GM23338 (cell line): ENCODE measurements at regions not wholly inside any gene's neighbourhood (a gene's known extent, or its start where the extent isn't known, plus 50 kb on each side); places are given as distances from the start of the nearest gene placed in this dataset.

Source experiments
- ATAC-seq: fragments of 200-7000 bp; cut with Tn5 transposase; 3 replicates; pipeline ENCODE4 v1.9.1; 2020
- DNase-seq: peaks from one replicate; pipeline ENCODE4 v3.0.0-alpha.2; 2015; ENCODE audit warnings: low spot score
- H2AFZ ChIP-seq: fragments of 200-600 bp; sonication (generic); 2 replicates; pipeline ENCODE4 v1.8.0; 2016; ENCODE audit warnings: antibody characterized with exemption, mild to moderate bottlenecking, moderate library complexity
- H3F3A ChIP-seq: fragments of 200-600 bp; sonication (generic); replicated peaks from 2 replicates; pipeline ENCODE4 v1.8.0; 2017; ENCODE audit warnings: antibody characterized with exemption, mixed run types, low read depth
- H3K27ac ChIP-seq: fragments of 200-600 bp; sonication (generic); 2 replicates; pipeline ENCODE4 v1.6.1; 2016; ENCODE audit warnings: low read depth
- H3K27me3 ChIP-seq: fragments of 200-600 bp; sonication (generic); 2 replicates; pipeline ENCODE4 v1.8.0; 2016; ENCODE audit warnings: mild to moderate bottlenecking, mixed run types, moderate library complexity; ENCODE audit not compliant: insufficient read depth
- H3K36me3 ChIP-seq: fragments of 200-600 bp; sonication (generic); 2 replicates; pipeline ENCODE4 v1.8.0; 2016; ENCODE audit warnings: mild to moderate bottlenecking; ENCODE audit not compliant: insufficient read depth
- H3K4me1 ChIP-seq: fragments of 200-600 bp; sonication (generic); 2 replicates; pipeline ENCODE4 v1.8.0; 2016; ENCODE audit warnings: mild to moderate bottlenecking, moderate library complexity; ENCODE audit not compliant: insufficient read depth
- H3K4me2 ChIP-seq: fragments of 200-600 bp; sonication (generic); 2 replicates; pipeline ENCODE4 v1.7.1; 2017; ENCODE audit warnings: mixed run types
- H3K4me3 ChIP-seq: fragments of 200-600 bp; sonication (generic); 2 replicates; pipeline ENCODE4 v1.6.1; 2016; ENCODE audit warnings: mixed run types
- H3K79me2 ChIP-seq: fragments of 200-600 bp; sonication (generic); replicated peaks from 2 replicates; pipeline ENCODE4 v1.8.0; 2017; ENCODE audit warnings: mild to moderate bottlenecking; ENCODE audit not compliant: insufficient read depth
- H3K9me2 ChIP-seq: fragments of 200-600 bp; sonication (generic); 2 replicates; pipeline ENCODE4 v1.8.0; 2017; ENCODE audit not compliant: insufficient read depth
- H4K20me1 ChIP-seq: fragments of 200-600 bp; sonication (generic); replicated peaks from 2 replicates; pipeline ENCODE4 v1.8.0; 2017; ENCODE audit warnings: mild to moderate bottlenecking; ENCODE audit not compliant: insufficient read depth
- H3K27ac Mint-ChIP-seq: 2 replicates; pipeline ENCODE4 v1.8.0; 2020; ENCODE audit warnings: inconsistent platforms, mild to moderate bottlenecking, moderate library complexity, mixed read lengths
- H3K27me3 Mint-ChIP-seq: 3 replicates; pipeline ENCODE4 v1.8.0; 2022; ENCODE audit warnings: low read depth, mild to moderate bottlenecking, moderate library complexity, mixed read lengths, inconsistent platforms; ENCODE audit not compliant: insufficient read depth, poor library complexity
- H3K36me3 Mint-ChIP-seq: 3 replicates; pipeline ENCODE4 v1.8.0; 2021; ENCODE audit warnings: low read depth, mild to moderate bottlenecking, inconsistent platforms, moderate library complexity, mixed read lengths
- H3K4me1 Mint-ChIP-seq: 3 replicates; pipeline ENCODE4 v1.8.0; 2020; ENCODE audit warnings: mild to moderate bottlenecking, inconsistent platforms, mixed read lengths
- H3K4me3 Mint-ChIP-seq: 3 replicates; pipeline ENCODE4 v1.8.0; 2021; ENCODE audit warnings: moderate library complexity, mild to moderate bottlenecking, inconsistent platforms, mixed read lengths
- H3K9me3 Mint-ChIP-seq: 3 replicates; pipeline ENCODE4 v1.8.0; 2020; ENCODE audit warnings: moderate library complexity, mild to moderate bottlenecking, inconsistent platforms, mixed read lengths
- CREB1 ChIP-seq: fragments of 250-450 bp; sonication (Bioruptor Pico); IDR thresholded peaks from 2 replicates; pipeline ENCODE4 v1.5.0; 2020; ENCODE audit warnings: low read depth, mild to moderate bottlenecking, moderate library complexity
- EZH2 ChIP-seq: fragments of 200-600 bp; sonication (generic); IDR thresholded peaks from one replicate; pipeline ENCODE4 v1.8.0; 2017; ENCODE audit warnings: antibody characterized with exemption, mild to moderate bottlenecking, low read depth; ENCODE audit not compliant: unreplicated experiment
- JUNB ChIP-seq: IDR thresholded peaks from one replicate; pipeline ENCODE4 v1.6.1; 2016; ENCODE audit warnings: antibody characterized with exemption; ENCODE audit not compliant: unreplicated experiment
- POLR2AphosphoS5 ChIP-seq: IDR thresholded peaks from 2 replicates; pipeline ENCODE4 v1.6.1; 2016; ENCODE audit warnings: antibody characterized with exemption, low read depth
- STAT1 ChIP-seq: IDR thresholded peaks from one replicate; pipeline ENCODE4 v1.6.1; 2016; ENCODE audit warnings: antibody characterized with exemption; ENCODE audit not compliant: unreplicated experiment
- ZNF331 ChIP-seq: fragments of 250-450 bp; sonication (Bioruptor Pico); IDR thresholded peaks from 2 replicates; pipeline ENCODE4 v1.5.0; 2020; ENCODE audit warnings: low read depth, mild to moderate bottlenecking, moderate library complexity
- TF ChIP-seq, protein P1 (sequence below), 2 experiments: fragments of 200-600 bp in 1 of 2; sonication (generic) in 1 of 2; conservative IDR thresholded peaks; 2 replicates each; pipeline versions ENCODE4 v1.5.1 to v1.6.1; 2016 to 2017; ENCODE audit warnings: antibody characterized with exemption in 2 of 2, low read depth in 2 of 2, mild to moderate bottlenecking in 2 of 2, moderate library complexity in 1 of 2
- TF ChIP-seq, protein P2 (sequence below): IDR thresholded peaks from one replicate; pipeline ENCODE4 v1.6.1; 2018; ENCODE audit warnings: antibody characterized with exemption; ENCODE audit not compliant: unreplicated experiment
- TF ChIP-seq, protein P3 (sequence below): fragments of 250-450 bp; sonication (Bioruptor Pico); IDR thresholded peaks from 2 replicates; pipeline ENCODE4 v1.5.0; 2020; ENCODE audit warnings: mild to moderate bottlenecking, moderate library complexity
- TF ChIP-seq, protein P4 (sequence below): IDR thresholded peaks from 2 replicates; pipeline ENCODE4 v1.6.1; 2016; ENCODE audit warnings: antibody characterized with exemption

DNA sequence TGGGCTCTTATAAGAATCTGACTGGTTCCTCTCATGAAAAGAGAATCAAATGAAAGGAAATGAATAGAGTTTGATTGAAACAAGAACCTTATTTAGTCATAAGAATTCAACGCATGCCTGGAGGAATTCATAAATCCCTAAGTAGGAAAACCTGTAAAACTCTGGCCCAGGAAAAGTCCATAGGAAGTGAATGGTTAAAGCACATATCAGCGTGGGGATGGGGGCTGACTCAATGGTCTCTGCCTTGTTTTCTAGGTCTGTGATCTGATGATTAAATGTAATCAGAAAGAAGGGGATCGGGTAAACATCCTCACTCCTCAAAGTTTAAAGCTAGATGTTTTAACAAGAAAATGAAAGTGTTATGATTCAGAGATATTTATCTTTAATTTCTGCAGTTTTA is 759.4 kb upstream of the C9orf72 start (continued):
- TF ChIP-seq, protein P1, sequence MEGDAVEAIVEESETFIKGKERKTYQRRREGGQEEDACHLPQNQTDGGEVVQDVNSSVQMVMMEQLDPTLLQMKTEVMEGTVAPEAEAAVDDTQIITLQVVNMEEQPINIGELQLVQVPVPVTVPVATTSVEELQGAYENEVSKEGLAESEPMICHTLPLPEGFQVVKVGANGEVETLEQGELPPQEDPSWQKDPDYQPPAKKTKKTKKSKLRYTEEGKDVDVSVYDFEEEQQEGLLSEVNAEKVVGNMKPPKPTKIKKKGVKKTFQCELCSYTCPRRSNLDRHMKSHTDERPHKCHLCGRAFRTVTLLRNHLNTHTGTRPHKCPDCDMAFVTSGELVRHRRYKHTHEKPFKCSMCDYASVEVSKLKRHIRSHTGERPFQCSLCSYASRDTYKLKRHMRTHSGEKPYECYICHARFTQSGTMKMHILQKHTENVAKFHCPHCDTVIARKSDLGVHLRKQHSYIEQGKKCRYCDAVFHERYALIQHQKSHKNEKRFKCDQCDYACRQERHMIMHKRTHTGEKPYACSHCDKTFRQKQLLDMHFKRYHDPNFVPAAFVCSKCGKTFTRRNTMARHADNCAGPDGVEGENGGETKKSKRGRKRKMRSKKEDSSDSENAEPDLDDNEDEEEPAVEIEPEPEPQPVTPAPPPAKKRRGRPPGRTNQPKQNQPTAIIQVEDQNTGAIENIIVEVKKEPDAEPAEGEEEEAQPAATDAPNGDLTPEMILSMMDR (conservative IDR thresholded peaks at IDR 0.05; ENCODE audit: low read depth in 2 of 2), result no peak
- TF ChIP-seq EZH2, result no peak
- no peak for TF ChIP-seq JUNB
- TF ChIP-seq, protein P2, sequence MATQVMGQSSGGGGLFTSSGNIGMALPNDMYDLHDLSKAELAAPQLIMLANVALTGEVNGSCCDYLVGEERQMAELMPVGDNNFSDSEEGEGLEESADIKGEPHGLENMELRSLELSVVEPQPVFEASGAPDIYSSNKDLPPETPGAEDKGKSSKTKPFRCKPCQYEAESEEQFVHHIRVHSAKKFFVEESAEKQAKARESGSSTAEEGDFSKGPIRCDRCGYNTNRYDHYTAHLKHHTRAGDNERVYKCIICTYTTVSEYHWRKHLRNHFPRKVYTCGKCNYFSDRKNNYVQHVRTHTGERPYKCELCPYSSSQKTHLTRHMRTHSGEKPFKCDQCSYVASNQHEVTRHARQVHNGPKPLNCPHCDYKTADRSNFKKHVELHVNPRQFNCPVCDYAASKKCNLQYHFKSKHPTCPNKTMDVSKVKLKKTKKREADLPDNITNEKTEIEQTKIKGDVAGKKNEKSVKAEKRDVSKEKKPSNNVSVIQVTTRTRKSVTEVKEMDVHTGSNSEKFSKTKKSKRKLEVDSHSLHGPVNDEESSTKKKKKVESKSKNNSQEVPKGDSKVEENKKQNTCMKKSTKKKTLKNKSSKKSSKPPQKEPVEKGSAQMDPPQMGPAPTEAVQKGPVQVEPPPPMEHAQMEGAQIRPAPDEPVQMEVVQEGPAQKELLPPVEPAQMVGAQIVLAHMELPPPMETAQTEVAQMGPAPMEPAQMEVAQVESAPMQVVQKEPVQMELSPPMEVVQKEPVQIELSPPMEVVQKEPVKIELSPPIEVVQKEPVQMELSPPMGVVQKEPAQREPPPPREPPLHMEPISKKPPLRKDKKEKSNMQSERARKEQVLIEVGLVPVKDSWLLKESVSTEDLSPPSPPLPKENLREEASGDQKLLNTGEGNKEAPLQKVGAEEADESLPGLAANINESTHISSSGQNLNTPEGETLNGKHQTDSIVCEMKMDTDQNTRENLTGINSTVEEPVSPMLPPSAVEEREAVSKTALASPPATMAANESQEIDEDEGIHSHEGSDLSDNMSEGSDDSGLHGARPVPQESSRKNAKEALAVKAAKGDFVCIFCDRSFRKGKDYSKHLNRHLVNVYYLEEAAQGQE, result no peak
- no peak for TF ChIP-seq POLR2AphosphoS5
- TF ChIP-seq CREB1 (CRISPR knock-in tag), result no peak

DNA sequence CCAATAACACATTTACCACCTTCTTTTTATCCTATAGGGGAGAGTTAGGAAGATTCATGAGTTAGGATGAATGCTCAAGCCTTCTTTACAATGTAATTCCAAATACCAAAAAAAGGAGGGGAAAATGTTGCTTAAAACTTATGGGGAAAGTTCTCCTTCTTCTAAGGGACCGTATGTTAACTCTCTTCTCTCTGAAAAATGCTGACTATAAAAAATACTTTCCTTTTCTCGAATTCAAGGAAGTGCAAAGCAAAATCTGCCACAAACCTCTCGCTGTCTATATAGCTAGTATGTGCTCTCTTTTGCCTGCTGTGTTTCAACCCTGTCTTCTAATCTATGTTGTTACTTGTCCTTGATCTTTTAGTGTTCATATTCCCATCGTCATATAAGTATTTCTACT is 768.6 kb upstream of the C9orf72 start:
- no peaks in the 10 kb centered on the region; the same call in 1 of the 2 replicates for H3K9me2 ChIP-seq
- no peak overlapping the region for H3K4me3 Mint-ChIP-seq
- no peak overlapping the region for H3K4me3 ChIP-seq
- H3K27me3 Mint-ChIP-seq, result peaks cover 2% of the 10 kb centered on the region
- peaks cover 8% of the 10 kb centered on the region; the same call in 2 of the 3 replicates for H3K9me3 Mint-ChIP-seq
- H3K4me1 Mint-ChIP-seq, result no peaks in the 10 kb centered on the region
- no peak overlapping the region for H3K4me2 ChIP-seq
- no peaks in the 10 kb centered on the region for H3K4me1 ChIP-seq
- no peak overlapping the region for H3K27ac ChIP-seq
- 0 out of 3 replicates have a peak, but pooled peaks cover 3% of the 10 kb centered on the region for H3K36me3 Mint-ChIP-seq
- ATAC-seq, result no peak
- H4K20me1 ChIP-seq, result no peaks in the 10 kb centered on the region
- no peaks in the 10 kb centered on the region for H3K79me2 ChIP-seq
- H3K36me3 ChIP-seq, result no peaks in the 10 kb centered on the region
- no peak overlapping the region for H2AFZ ChIP-seq
- no peaks in the 10 kb centered on the region for H3F3A ChIP-seq
- no peaks in the 10 kb centered on the region for H3K27me3 ChIP-seq
- no peak overlapping the region for H3K27ac Mint-ChIP-seq
- no peak for DNase-seq
- TF ChIP-seq JUNB (no peak), EZH2 (no peak), ZNF331 (CRISPR knock-in tag) (no peak), STAT1 (no peak)
- TF ChIP-seq, protein P3, sequence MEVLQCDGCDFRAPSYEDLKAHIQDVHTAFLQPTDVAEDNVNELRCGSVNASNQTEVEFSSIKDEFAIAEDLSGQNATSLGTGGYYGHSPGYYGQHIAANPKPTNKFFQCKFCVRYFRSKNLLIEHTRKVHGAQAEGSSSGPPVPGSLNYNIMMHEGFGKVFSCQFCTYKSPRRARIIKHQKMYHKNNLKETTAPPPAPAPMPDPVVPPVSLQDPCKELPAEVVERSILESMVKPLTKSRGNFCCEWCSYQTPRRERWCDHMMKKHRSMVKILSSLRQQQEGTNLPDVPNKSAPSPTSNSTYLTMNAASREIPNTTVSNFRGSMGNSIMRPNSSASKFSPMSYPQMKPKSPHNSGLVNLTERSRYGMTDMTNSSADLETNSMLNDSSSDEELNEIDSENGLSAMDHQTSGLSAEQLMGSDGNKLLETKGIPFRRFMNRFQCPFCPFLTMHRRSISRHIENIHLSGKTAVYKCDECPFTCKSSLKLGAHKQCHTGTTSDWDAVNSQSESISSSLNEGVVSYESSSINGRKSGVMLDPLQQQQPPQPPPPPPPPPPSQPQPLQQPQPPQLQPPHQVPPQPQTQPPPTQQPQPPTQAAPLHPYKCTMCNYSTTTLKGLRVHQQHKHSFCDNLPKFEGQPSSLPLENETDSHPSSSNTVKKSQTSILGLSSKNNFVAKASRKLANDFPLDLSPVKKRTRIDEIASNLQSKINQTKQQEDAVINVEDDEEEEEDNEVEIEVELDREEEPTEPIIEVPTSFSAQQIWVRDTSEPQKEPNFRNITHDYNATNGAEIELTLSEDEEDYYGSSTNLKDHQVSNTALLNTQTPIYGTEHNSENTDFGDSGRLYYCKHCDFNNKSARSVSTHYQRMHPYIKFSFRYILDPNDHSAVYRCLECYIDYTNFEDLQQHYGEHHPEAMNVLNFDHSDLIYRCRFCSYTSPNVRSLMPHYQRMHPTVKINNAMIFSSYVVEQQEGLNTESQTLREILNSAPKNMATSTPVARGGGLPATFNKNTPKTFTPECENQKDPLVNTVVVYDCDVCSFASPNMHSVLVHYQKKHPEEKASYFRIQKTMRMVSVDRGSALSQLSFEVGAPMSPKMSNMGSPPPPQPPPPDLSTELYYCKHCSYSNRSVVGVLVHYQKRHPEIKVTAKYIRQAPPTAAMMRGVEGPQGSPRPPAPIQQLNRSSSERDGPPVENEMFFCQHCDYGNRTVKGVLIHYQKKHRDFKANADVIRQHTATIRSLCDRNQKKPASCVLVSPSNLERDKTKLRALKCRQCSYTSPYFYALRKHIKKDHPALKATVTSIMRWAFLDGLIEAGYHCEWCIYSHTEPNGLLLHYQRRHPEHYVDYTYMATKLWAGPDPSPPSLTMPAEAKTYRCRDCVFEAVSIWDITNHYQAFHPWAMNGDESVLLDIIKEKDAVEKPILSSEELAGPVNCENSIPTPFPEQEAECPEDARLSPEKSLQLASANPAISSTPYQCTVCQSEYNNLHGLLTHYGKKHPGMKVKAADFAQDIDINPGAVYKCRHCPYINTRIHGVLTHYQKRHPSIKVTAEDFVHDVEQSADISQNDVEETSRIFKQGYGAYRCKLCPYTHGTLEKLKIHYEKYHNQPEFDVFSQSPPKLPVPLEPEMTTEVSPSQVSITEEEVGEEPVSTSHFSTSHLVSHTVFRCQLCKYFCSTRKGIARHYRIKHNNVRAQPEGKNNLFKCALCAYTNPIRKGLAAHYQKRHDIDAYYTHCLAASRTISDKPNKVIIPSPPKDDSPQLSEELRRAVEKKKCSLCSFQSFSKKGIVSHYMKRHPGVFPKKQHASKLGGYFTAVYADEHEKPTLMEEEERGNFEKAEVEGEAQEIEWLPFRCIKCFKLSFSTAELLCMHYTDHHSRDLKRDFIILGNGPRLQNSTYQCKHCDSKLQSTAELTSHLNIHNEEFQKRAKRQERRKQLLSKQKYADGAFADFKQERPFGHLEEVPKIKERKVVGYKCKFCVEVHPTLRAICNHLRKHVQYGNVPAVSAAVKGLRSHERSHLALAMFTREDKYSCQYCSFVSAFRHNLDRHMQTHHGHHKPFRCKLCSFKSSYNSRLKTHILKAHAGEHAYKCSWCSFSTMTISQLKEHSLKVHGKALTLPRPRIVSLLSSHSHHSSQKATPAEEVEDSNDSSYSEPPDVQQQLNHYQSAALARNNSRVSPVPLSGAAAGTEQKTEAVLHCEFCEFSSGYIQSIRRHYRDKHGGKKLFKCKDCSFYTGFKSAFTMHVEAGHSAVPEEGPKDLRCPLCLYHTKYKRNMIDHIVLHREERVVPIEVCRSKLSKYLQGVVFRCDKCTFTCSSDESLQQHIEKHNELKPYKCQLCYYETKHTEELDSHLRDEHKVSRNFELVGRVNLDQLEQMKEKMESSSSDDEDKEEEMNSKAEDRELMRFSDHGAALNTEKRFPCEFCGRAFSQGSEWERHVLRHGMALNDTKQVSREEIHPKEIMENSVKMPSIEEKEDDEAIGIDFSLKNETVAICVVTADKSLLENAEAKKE (CRISPR knock-in tag), result no peak
- TF ChIP-seq, protein P4, sequence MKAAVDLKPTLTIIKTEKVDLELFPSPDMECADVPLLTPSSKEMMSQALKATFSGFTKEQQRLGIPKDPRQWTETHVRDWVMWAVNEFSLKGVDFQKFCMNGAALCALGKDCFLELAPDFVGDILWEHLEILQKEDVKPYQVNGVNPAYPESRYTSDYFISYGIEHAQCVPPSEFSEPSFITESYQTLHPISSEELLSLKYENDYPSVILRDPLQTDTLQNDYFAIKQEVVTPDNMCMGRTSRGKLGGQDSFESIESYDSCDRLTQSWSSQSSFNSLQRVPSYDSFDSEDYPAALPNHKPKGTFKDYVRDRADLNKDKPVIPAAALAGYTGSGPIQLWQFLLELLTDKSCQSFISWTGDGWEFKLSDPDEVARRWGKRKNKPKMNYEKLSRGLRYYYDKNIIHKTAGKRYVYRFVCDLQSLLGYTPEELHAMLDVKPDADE, result no peak
